ENCODE measurements at regions not wholly inside any gene's neighbourhood (a gene's known extent, or its start where the extent isn't known, plus 50 kb on each side); places are given as distances from the start of the nearest gene placed in this dataset.
"Not testable (repeated sequence)": the region's sequence is repeated elsewhere in the genome, so short reads cannot be mapped to it uniquely, and the experiment has no call there.

DNA sequence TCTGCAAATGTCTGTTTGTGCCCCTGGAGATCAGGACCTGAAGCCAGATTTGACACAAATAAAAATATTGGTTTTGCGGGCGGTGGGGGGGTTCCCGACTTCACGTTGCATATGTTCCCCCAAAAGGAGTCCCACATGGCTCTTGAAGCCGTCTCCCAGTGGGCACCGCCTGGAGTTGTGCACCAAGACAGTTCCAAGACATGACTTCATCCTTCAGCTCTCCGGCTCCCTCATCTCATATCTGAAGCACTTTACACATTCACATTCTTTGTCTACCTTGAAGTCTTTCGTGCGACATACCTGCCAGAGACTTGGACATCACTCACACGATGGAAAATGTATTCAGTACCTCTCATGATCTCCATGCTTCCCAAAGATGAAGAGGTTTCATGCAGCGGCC is 362.8 kb upstream of the FOXK1 start:
- no peak for TF ChIP-seq GATA1 (IDR thresholded peaks at IDR 0.05; ENCODE audit: low read depth, low read length)
- TF ChIP-seq POLR2A (IDR thresholded peaks at IDR 0.05; ENCODE audit: low read length) = no peak
- no peak for DNase-seq

DNA sequence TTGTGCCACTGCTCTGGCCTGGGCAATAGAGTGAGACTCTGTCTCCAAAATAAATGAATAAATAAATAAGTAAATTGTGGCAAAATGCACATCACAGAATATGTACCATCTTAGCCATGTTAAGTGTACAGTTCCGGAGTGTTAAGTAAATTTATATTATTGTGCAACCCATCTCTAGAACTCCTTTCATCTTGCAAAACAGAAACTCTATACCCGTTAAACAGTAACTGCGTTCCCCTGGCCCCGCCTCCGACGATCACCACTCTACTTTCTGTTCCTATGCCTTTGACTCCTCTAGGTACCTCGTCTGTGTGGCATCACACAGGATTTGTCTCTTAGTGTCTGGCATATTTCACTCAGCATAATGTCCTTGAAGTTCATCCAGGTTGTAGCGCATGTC is 356.4 kb upstream of the FOXK1 start:
- no peak for DNase-seq
- TF ChIP-seq POLR2A (IDR thresholded peaks at IDR 0.05; ENCODE audit: low read length) = no peak
- no peak for TF ChIP-seq GATA1 (IDR thresholded peaks at IDR 0.05; ENCODE audit: low read depth, low read length)

DNA sequence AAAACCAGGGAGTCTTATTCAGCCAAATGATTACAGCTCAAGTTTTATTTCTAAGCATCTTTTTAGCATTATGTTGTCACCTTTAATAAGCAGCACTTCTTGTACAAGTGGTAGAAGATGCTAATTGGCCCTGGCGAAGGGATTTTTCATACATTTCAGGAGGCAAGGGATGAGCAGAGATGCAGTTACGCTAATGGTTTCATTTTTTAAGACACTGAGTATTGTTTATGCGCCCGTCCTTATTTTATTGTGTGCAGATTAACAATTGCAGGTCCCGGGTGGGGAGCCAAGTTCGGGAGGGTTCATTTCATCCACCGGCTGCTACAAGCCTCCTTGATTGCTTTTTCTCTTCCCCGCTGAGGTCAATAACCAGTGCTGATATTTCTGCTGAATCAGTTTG is 350.4 kb upstream of the FOXK1 start:
- TF ChIP-seq POLR2A (IDR thresholded peaks at IDR 0.05; ENCODE audit: low read length) = no peak
- TF ChIP-seq GATA1 (IDR thresholded peaks at IDR 0.05; ENCODE audit: low read depth, low read length) = no peak

DNA sequence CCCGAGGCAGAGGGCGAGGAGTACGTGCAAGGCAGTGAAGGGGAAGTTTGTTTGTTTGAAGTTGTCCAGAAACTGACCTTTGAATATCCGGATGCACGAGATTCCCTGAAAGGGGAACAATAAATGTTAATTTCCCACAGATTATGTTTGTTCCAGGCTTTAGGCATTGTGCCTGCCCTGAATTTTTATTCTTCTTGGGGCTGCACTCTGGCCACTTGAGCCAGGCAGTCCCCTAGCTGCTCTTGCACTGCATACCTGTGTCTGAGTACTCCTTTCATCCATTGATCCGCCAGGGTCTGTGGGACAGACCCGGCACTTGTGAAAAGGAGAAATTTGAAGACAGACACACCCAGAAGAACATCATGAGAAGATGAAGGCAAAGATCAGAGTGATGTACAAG is 343.5 kb upstream of the FOXK1 start:
- no peak for DNase-seq
- TF ChIP-seq POLR2A (IDR thresholded peaks at IDR 0.05; ENCODE audit: low read length) (no peak), GATA1 (IDR thresholded peaks at IDR 0.05; ENCODE audit: low read depth, low read length) (no peak)

More for the DNA sequence above, 350.4 kb upstream of the FOXK1 start:
- DNase-seq = no peak

DNA sequence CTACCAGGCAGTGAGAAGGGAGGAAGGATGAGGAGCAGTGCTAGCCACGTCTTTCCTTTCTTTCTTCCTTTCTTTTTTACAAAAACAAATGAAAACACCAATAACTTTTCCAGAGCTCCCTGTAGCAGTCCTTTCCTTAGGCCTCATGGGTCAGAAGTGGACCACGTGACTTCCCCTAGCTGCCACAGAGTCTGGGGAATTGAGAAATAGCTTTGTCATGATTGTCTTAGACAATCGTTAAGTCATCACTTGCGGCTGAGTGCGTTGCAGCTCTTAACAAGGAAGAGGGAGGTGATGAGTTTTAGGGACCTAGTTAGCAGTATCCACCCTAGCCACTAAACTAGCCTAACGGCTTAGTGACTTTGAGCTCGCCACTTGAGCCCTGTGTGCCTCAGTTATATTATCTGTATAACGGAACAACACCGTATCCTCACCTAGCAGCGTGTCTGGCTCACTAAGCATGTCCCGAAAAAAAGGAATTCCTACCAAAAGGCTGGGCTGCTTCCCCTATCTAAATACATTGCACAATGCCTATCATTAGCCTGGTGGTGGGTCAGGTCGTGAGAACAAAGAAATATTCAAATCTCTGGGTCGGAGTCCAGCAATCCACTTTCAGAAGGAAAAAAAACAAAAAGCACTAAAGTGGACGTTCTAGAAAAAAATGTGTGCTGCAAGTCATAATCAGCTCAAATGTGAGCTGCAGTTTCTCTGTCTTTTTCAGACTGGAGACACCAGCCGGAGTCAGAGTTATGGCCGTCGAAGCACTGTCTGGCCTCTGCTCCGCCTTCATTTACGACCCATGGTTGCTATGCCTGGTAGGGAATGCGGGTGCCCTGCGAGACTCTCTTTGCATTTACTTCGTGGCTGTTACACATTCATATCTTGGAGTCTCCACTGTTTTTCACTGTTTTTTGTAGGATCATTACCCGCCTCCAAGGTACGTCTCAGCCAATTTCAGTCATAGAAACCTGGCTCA is 338.5 kb upstream of the FOXK1 start:
- no peak for DNase-seq
- TF ChIP-seq GATA1 (IDR thresholded peaks at IDR 0.05; ENCODE audit: low read depth, low read length) = no peak
- TF ChIP-seq POLR2A (IDR thresholded peaks at IDR 0.05; ENCODE audit: low read length) = no peak

DNA sequence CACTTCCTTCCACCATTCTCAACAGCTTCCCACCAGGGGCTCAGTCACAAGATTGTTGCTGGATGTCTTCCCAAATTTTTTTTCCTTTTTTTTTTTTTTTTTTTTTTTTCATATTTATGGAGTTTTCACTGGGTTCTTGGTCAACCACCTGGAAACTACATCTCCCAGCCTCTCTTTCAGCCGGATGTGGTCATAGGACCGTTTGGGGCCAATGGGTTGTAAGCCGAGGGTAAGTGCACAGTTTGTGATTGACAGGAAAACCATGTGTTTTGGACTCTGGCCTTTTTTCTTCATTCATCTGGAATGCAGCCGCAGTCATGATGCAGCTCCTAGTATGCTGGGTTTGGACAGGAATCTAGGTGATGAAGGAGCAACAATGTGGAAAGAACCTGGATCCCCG is 337.1 kb upstream of the FOXK1 start:
- TF ChIP-seq GATA1 (IDR thresholded peaks at IDR 0.05; ENCODE audit: low read depth, low read length) = no peak
- no peak for DNase-seq

DNA sequence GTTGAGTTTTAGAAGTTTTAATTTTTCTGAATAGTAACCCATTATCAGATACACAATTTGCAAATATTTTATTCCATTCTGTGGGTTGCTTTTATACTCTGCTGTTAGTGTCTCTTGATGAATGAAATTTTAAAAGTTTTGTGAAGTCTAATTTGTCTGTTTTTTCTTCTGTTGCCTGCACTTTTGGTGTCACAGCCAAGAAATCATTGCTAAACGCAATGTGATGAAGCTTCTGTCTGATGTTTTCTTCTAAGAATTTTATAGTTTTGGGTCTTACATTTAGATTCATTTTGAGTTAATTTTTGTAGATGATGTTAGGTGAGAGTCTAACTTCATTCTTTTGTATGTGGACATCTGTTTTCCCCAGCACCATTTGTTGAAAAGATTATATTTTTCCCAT is 330.0 kb upstream of the FOXK1 start:
- no peak for DNase-seq
- TF ChIP-seq POLR2A (IDR thresholded peaks at IDR 0.05; ENCODE audit: low read length) = no peak
- no peak for TF ChIP-seq GATA1 (IDR thresholded peaks at IDR 0.05; ENCODE audit: low read depth, low read length)

DNA sequence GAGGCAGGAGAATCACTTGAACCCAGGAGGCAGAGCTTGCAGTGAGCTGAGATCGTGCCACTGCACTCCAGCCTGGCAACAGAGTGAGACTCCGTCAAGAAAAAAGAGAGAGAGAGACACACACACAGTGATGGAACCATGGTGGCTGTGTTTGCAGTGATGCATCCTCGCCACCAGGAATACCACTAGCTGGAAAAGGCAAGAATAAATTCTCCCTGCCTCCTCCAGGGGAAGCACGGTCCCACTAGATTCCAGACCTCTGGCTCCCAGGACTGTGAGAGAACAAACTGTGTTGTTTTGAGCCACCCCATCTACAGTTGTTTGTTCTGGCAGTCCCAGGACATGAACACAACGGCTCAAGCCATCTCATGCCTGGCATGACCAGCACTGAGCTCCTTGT is 320.3 kb upstream of the FOXK1 start:
- no peak for TF ChIP-seq POLR2A (IDR thresholded peaks at IDR 0.05; ENCODE audit: low read length)
- TF ChIP-seq GATA1 (IDR thresholded peaks at IDR 0.05; ENCODE audit: low read depth, low read length) = no peak
- DNase-seq = no peak

DNA sequence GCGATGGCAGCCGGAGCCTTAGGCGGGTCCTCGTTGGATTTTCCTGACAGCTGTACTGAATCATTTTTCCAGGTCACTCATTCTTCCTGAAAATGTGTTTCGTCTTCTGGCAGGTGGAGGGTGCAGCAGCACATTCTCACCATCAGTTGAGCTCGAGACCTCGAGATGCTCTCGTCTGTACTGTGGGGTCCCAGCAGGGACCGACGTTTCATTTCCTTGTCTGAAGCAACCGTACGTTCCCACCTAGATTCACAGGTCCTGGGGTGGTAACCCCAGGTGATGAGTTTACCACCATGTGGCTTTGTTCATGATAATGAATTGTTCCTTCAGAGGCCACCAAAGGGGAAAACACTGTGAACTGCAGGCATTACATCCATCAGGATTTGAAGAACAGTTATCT is 298.5 kb upstream of the FOXK1 start:
- DNase-seq = no peak
- TF ChIP-seq POLR2A (IDR thresholded peaks at IDR 0.05; ENCODE audit: low read length) = no peak
- TF ChIP-seq GATA1 (IDR thresholded peaks at IDR 0.05; ENCODE audit: low read depth, low read length) = no peak

DNA sequence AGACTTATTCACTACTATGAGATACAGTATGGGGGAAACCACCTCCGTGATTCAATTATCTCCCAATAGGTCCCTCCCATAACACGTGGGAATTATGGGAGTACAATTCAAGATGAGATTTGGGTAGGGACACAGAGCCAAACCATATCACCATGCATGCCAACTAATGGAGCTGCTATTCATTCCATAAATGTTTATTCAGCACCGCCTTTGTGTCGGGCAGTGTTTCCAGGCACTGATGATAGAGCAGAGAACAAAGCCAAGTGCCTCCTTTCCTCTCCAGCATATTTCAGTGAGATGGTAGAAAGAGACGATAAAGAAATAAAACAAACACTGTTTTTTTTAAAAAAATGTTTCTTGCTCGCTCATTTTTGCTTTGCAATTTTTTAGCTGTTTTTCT is 295.9 kb upstream of the FOXK1 start:
- DNase-seq = no peak
- TF ChIP-seq POLR2A (IDR thresholded peaks at IDR 0.05; ENCODE audit: low read length) (no peak), GATA1 (IDR thresholded peaks at IDR 0.05; ENCODE audit: low read depth, low read length) (no peak)

DNA sequence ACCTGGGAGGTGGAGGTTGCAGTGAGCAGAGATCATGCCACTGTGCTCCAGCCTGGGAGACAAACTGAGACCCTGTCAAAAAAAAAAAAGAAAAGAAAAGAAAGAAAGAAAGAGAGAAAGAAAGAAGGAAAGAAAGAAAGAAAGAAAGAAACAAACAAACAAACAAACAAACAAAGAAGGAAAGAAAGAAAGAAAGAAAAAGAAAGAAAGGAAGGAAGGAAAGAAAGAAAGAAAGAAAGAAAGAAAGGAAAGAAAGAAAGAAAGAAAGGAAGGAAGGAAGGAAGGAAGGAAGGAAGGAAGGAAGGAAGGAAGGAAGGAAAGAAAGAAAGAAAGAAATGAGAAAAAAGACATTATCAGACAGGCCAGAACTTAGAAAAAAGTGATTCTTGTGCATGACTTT is 291.0 kb upstream of the FOXK1 start:
- DNase-seq = not testable (repeated sequence)

DNA sequence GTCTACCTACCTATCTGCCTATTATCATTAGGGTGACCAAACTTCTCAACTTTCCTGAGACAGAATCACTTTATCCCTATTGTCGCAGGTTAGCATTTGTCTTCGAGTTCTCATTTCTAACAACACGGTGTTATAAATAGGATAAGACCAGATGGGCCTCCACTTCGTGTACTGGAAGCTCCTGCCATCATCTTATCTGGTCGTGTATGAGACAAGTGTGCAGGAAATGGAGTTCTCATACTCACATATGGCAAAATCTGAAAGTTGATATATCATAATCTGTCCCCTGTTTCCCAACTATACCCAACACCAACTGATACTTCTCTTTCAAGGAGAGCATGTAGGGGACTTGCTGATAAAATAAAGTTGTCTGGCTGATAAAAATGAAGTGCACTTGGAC is 287.4 kb upstream of the FOXK1 start:
- DNase-seq = no peak
- TF ChIP-seq GATA1 (IDR thresholded peaks at IDR 0.05; ENCODE audit: low read depth, low read length) (no peak), POLR2A (IDR thresholded peaks at IDR 0.05; ENCODE audit: low read length) (no peak)

DNA sequence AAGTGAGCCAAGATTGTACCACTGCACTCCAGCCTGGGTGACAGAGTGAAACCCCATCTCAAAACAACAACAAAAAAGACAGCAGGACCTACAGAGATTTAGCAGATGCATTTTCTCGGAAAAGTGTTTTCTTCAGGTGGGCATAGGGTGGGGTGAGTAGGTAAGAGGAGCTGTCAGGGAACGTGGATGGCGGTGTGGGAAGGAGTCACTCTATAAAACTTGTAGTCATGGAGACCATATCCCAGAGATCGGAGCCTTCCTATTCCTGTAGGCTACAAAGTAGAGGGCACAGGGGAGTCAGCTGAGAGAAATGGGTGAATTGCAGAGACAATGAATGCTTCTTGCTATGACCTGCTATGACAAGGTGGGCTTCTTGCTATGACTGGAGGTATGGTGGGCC is 283.0 kb upstream of the FOXK1 start:
- no peak for DNase-seq
- TF ChIP-seq GATA1 (IDR thresholded peaks at IDR 0.05; ENCODE audit: low read depth, low read length) = no peak
- no peak for TF ChIP-seq POLR2A (IDR thresholded peaks at IDR 0.05; ENCODE audit: low read length)

DNA sequence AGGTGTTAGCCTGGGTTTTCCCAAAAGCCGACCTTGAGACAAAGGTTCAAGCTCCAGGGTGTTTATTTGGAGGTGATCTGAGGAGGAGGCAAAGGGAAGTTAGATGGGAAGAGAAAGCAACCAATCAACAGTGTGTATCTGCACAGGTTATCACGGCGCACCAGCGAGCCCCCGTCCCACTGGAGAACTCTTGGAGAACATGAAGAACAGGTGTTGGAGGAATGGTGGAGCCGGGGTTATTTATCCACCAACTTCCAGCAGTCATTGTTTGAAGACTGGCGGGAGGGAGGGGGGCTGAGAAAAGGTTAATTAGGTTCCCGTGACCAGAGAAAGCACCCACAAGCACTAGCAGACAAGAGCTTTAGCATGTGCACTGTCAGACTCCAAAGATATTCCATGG is 282.5 kb upstream of the FOXK1 start:
- no peak for TF ChIP-seq GATA1 (IDR thresholded peaks at IDR 0.05; ENCODE audit: low read depth, low read length)
- no peak for TF ChIP-seq POLR2A (IDR thresholded peaks at IDR 0.05; ENCODE audit: low read length)
- no peak for DNase-seq

DNA sequence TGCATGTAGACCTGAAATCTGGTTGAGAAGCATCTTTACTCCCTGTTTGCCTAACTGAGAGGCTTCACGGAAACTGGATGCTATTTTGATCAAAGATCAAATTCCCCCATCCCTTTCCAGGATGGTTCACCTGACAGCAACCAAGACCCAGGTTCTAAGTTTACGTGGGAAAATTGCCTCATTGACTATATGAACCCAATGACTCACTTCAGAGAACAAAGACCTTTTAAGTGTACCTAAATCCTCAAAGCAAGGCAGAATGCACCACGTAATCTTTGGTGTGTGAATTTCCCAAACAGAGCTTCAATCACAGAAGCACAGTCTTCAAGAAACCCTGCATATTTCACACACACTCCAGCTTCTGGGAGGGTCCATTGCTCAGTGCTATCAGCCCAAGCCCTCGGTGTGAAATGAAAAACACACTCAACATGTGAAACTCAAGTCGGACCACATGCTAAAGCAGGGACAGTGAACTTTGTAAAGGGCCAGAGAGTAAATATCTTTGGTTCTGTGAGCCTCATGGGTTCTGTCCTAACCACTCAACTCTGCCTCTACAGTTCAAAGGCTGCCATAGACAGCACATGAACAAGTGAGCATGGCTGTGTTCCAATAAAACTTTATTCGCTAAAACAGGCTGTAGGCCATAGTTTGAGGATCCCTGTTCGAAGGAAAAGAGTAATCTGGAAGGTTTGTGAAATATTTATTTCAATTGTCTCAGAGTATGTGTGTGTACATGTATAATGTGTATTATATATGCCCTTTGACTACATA is 275.6 kb upstream of the FOXK1 start:
- TF ChIP-seq POLR2A (IDR thresholded peaks at IDR 0.05; ENCODE audit: low read length) = no peak
- TF ChIP-seq GATA1 (IDR thresholded peaks at IDR 0.05; ENCODE audit: low read depth, low read length) = no peak
- DNase-seq = no peak

Data from erythroblast (primary cell).